Endothelial cell of umbilical vein (primary cell): ENCODE measurements at regions not wholly inside any gene's neighbourhood (a gene's known extent, or its start where the extent isn't known, plus 50 kb on each side); places are given as distances from the start of the nearest gene placed in this dataset.

ENCODE experiments used
- BruUV-seq: library from RNA; stranded (reverse); fragments of 400-500 nt; replicated peaks from 2 replicates; lab custom pipeline; 2021; lab: Mats Ljungman, UMichigan
- CTCF ChIA-PET: fragments of 300-600, 350-600 bp; sonication (Branson Sonifier 250); formaldehyde crosslinking; loops from one replicate; lab custom pipeline; 2021; ENCODE audit warnings: antibody characterized with exemption, inconsistent platforms; lab: Charles Lee
- POLR2A ChIA-PET: fragments of 300-600, 350-600 bp; sonication (Branson Sonifier 250); formaldehyde crosslinking; loops from one replicate; lab custom pipeline; 2021; ENCODE audit warnings: antibody characterized with exemption, inconsistent platforms; lab: Charles Lee
- DNase-seq: peaks from one replicate; pipeline ENCODE4 v3.0.0-alpha.2; 2011; ENCODE audit warnings: low read depth, low spot score
- FAIRE-seq: peaks from 2 replicates; lab custom pipeline; 2011; peaks lifted over from hg19 to GRCh38; lab: Jason Lieb, UNC
- H2AFZ ChIP-seq: 2 replicates; pipeline ENCODE4 v1.6.0; 2012; ENCODE audit warnings: low read depth, low read length, control low read depth, inconsistent platforms
- H3K27ac ChIP-seq: 2 replicates; pipeline ENCODE4 v1.5.1; 2011; ENCODE audit warnings: low read depth, mild to moderate bottlenecking, control low read depth, low read length, moderate library complexity; ENCODE audit not compliant: insufficient read depth
- H3K27me3 ChIP-seq, 2 experiments: 2 replicates each; pipeline versions ENCODE4 v1.6.0 to v1.6.1; 2011; ENCODE audit warnings: low read length in 2 of 2, mixed read lengths in 1 of 2; ENCODE audit not compliant: control insufficient read depth in 2 of 2, insufficient read depth in 2 of 2
- H3K36me3 ChIP-seq, 2 experiments: 2 replicates in 1 of 2; 3 replicates in 1 of 2; pipeline ENCODE4 v1.5.1; 2011; ENCODE audit warnings: low read length in 2 of 2, mild to moderate bottlenecking in 1 of 2, moderate library complexity in 1 of 2; ENCODE audit not compliant: control insufficient read depth in 2 of 2, insufficient read depth in 2 of 2; ENCODE audit errors: extremely low read depth in 1 of 2
- H3K4me1 ChIP-seq: 3 replicates; pipeline ENCODE4 v1.5.1; 2011; ENCODE audit warnings: mild to moderate bottlenecking, low read length; ENCODE audit not compliant: control insufficient read depth, insufficient read depth; ENCODE audit errors: extremely low read depth
- H3K4me2 ChIP-seq: 2 replicates; pipeline ENCODE4 v1.6.1; 2011; ENCODE audit warnings: low read length, control low read depth, mixed read lengths; ENCODE audit not compliant: insufficient read depth
- H3K4me3 ChIP-seq, 3 experiments: fragments of 200-600 bp in 1 of 3; sonication (generic), shearing (Covaris generic) in 1 of 3; replicated peaks in 1 of 3; 2 replicates each; pipeline ENCODE4 v1.5.1; 2011 to 2016; ENCODE audit warnings: control low read depth in 3 of 3, low read length in 3 of 3, mild to moderate bottlenecking in 2 of 3, inconsistent platforms in 1 of 3, low read depth in 1 of 3, moderate library complexity in 1 of 3; ENCODE audit not compliant: insufficient read depth in 1 of 3
- H3K79me2 ChIP-seq: 2 replicates; pipeline ENCODE4 v1.6.0; 2012; ENCODE audit warnings: low read length, inconsistent platforms; ENCODE audit not compliant: control insufficient read depth, insufficient read depth
- H3K9ac ChIP-seq: replicated peaks from 2 replicates; pipeline ENCODE3; 2011; ENCODE audit warnings: low read length, control low read depth; ENCODE audit not compliant: insufficient read depth; ENCODE audit errors: extremely low read depth
- H3K9me1 ChIP-seq: replicated peaks from 3 replicates; pipeline ENCODE4 v1.6.0; 2011; ENCODE audit warnings: mild to moderate bottlenecking, low read length; ENCODE audit not compliant: control insufficient read depth, insufficient read depth; ENCODE audit errors: extremely low read depth
- H3K9me3 ChIP-seq: replicated peaks from 2 replicates; pipeline ENCODE4 v1.5.1; 2012; ENCODE audit warnings: low read length, inconsistent platforms; ENCODE audit not compliant: control insufficient read depth, insufficient read depth
- H4K20me1 ChIP-seq: replicated peaks from 2 replicates; pipeline ENCODE3; 2011; ENCODE audit warnings: mild to moderate bottlenecking, low read length; ENCODE audit not compliant: control insufficient read depth, insufficient read depth; ENCODE audit errors: extremely low read depth
- EZH2 ChIP-seq: IDR thresholded peaks from 2 replicates; pipeline ENCODE4 v1.6.1; 2012; ENCODE audit warnings: borderline replicate concordance, low read depth, mild to moderate bottlenecking, moderate library complexity, low read length, inconsistent platforms; ENCODE audit not compliant: severe bottlenecking
- FOS ChIP-seq: IDR thresholded peaks from 2 replicates; pipeline ENCODE4 v1.6.1; 2011; ENCODE audit warnings: mild to moderate bottlenecking, low read length, moderate library complexity, borderline replicate concordance; ENCODE audit not compliant: insufficient read depth
- GATA2 ChIP-seq: IDR thresholded peaks from 2 replicates; pipeline ENCODE4 v1.7.0; 2011; ENCODE audit warnings: low read depth, mild to moderate bottlenecking, moderate library complexity, mixed read lengths, low read length; ENCODE audit not compliant: insufficient read length, insufficient read depth
- JUN ChIP-seq: IDR thresholded peaks from 2 replicates; pipeline ENCODE4 v1.6.1; 2011; ENCODE audit warnings: borderline replicate concordance, low read depth; ENCODE audit not compliant: insufficient read length, insufficient read depth
- MYC ChIP-seq: IDR thresholded peaks from one replicate; pipeline ENCODE4 v1.6.1; 2011; ENCODE audit warnings: mild to moderate bottlenecking, low read depth, low read length
- POLR2A ChIP-seq: IDR thresholded peaks from 2 replicates; pipeline ENCODE4 v1.6.1; 2012; ENCODE audit warnings: low read depth, mild to moderate bottlenecking, control low read depth, low read length
- POLR2AphosphoS5 ChIP-seq: IDR thresholded peaks from 2 replicates; pipeline ENCODE4 v1.6.1; 2012; ENCODE audit warnings: low read depth, mild to moderate bottlenecking, control low read depth, low read length, moderate library complexity; ENCODE audit not compliant: insufficient read depth
- dilution Hi-C: fragments of 300-500 bp; cut with MboI; formaldehyde crosslinking; loops from one replicate; pipeline ENCODE4 v1.15.0; 2019; ENCODE audit warnings: low sequenced_read_pairs; ENCODE audit not compliant: extremely low pct_ligation_motif_present
- intact Hi-C: fragments of 100-400 bp; cut with micrococcal nuclease; formaldehyde crosslinking; loops from one replicate; pipeline ENCODE4 v1.10.0; 2022
- TF ChIP-seq, protein P1 (sequence below): IDR thresholded peaks from 2 replicates; pipeline ENCODE4 v1.6.1; 2011; ENCODE audit not compliant: insufficient read depth, insufficient read length
- TF ChIP-seq, protein P2 (sequence below), 2 donors: IDR thresholded peaks; 1 replicate in 1 of 2; 2 replicates in 1 of 2; pipeline ENCODE4 v1.5.1; 2011; ENCODE audit warnings: low read length in 2 of 2, mild to moderate bottlenecking in 2 of 2, moderate library complexity in 2 of 2, control low read depth in 1 of 2, inconsistent platforms in 1 of 2, low read depth in 1 of 2; ENCODE audit not compliant: insufficient read depth in 1 of 2; ENCODE audit errors: extremely low read depth in 1 of 2

DNA sequence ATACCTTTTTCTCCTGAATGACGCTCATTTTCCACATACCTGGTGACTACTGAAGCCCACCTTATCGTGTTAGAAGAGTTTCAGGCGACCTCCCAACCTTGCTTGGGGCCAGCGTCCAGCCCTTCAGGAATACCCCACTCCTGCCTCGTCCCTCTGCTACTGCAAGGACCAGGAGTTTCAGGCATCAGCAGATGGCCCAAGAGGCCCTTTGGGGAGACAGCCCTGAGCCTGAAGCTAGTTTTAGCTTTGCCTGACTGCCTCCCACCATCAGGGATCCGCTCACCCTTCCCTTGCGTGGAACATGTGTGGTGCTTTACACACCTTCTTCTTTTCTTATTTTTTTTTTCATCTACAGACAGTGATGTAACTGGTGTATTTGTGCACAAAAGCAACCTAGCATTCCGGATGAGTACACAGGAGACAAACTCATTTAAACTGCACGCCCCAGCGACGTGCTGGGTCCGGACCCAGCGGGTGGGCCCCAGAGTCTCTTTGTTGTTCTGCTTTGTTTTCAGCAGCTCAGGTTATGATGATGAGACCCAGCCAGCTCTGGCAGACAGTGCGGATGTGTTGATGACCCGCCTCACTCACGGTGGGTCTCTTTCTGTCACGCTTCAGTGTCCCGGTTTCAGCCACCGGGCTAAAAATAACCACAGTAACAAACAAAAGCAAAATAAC, 242.4 kb downstream of the C16orf95 start:
- Histone ChIP-seq H2AFZ (no peak overlapping the region), H3K4me1 (peaks cover 11% of the 10 kb centered on the region), H3K27me3 (no peaks in the 10 kb centered on the region), H3K9me1 (no peaks in the 10 kb centered on the region), H3K9ac (no peak overlapping the region), H3K27ac (no peak overlapping the region), H3K4me3 (no peak overlapping the region), H4K20me1 (no peaks in the 10 kb centered on the region), H3K36me3 (no peaks in the 10 kb centered on the region), H3K4me2 (no peak overlapping the region), H3K9me3 (no peaks in the 10 kb centered on the region), H3K79me2 (no peaks in the 10 kb centered on the region)
- dilution Hi-C loops = no loop called here
- no peak for TF ChIP-seq EZH2
- TF ChIP-seq POLR2AphosphoS5 = no peak
- TF ChIP-seq, protein P1, sequence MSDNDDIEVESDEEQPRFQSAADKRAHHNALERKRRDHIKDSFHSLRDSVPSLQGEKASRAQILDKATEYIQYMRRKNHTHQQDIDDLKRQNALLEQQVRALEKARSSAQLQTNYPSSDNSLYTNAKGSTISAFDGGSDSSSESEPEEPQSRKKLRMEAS = no peak
- TF ChIP-seq FOS = no peak
- no peak for TF ChIP-seq MYC
- no peak for DNase-seq
- ChIA-PET POLR2A (no interaction called here), CTCF (interaction anchor here (0.9 to 1.2 kb wide), 3 partner anchors 13 to 204 kb away, joined by 3 to 4 read pairs (median 4); no protein-coding TSS in a partner anchor)
- no TSS peak for BruUV-seq
- intact Hi-C loops = no loop called here
- no peak for FAIRE-seq

DNA sequence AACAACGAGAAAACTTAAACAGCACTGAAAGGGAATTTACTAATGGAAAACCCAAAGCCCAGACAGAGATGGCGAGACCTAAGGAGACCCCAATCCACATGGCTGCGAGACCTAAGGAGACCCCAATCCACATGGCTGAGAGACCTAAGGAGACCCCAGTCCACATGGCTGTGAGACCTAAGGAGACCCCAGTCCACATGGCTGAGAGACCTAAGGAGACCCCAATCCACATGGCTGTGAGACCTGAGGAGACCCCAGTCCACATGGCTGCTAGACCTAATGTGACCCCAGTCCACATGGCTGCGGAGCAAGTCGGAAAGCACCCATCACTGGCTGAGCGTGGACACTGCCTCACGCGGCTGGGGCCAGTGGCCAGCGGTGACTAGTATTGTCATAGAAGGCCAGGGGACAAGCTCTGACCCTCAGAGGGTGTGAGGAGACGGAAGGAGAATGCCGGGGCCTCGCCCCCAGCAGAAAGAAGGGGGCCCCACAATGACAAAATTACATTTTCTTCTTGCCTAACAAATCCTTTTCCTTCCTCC, 241.8 kb downstream of the C16orf95 start:
- no peak overlapping the region for H3K4me2 ChIP-seq
- POLR2A ChIA-PET = no interaction called here
- no peak overlapping the region for H3K27ac ChIP-seq
- H3K9ac ChIP-seq = no peak overlapping the region
- H3K9me3 ChIP-seq = no peaks in the 10 kb centered on the region
- no peak for TF ChIP-seq JUN
- no peak for TF ChIP-seq EZH2
- TF ChIP-seq POLR2A = no peak
- no peak for TF ChIP-seq MYC
- no peak for TF ChIP-seq GATA2
- TF ChIP-seq, protein P1 = no peak
- no peak for TF ChIP-seq POLR2AphosphoS5
- TF ChIP-seq, protein P2, sequence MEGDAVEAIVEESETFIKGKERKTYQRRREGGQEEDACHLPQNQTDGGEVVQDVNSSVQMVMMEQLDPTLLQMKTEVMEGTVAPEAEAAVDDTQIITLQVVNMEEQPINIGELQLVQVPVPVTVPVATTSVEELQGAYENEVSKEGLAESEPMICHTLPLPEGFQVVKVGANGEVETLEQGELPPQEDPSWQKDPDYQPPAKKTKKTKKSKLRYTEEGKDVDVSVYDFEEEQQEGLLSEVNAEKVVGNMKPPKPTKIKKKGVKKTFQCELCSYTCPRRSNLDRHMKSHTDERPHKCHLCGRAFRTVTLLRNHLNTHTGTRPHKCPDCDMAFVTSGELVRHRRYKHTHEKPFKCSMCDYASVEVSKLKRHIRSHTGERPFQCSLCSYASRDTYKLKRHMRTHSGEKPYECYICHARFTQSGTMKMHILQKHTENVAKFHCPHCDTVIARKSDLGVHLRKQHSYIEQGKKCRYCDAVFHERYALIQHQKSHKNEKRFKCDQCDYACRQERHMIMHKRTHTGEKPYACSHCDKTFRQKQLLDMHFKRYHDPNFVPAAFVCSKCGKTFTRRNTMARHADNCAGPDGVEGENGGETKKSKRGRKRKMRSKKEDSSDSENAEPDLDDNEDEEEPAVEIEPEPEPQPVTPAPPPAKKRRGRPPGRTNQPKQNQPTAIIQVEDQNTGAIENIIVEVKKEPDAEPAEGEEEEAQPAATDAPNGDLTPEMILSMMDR (IDR thresholded peaks at IDR 0.05; ENCODE audit: extremely low read depth in 1 of 2, insufficient read depth in 1 of 2, low read depth in 1 of 2, low read length in 2 of 2) = no peak
- no peak for TF ChIP-seq FOS
- H3K4me1 ChIP-seq = peaks cover 11% of the 10 kb centered on the region
- H3K27me3 ChIP-seq = no peaks in the 10 kb centered on the region
- dilution Hi-C loops (no loop called here), intact Hi-C loops (no loop called here)
- no peaks in the 10 kb centered on the region for H3K9me1 ChIP-seq
- BruUV-seq = no TSS peak
- CTCF ChIA-PET = interaction anchor here (1.1 to 1.2 kb wide), 2 partner anchors 13 to 204 kb away, joined by 4 read pairs; no protein-coding TSS in a partner anchor
- no peaks in the 10 kb centered on the region for H3K36me3 ChIP-seq
- no peak overlapping the region for H2AFZ ChIP-seq
- H4K20me1 ChIP-seq = no peaks in the 10 kb centered on the region
- FAIRE-seq = no peak
- no peak for DNase-seq
- no peak overlapping the region for H3K4me3 ChIP-seq
- no peaks in the 10 kb centered on the region for H3K79me2 ChIP-seq
